HG03097 (cell line): ENCODE measurements at regions not wholly inside any gene's neighbourhood (a gene's known extent, or its start where the extent isn't known, plus 50 kb on each side); places are given as distances from the start of the nearest gene placed in this dataset.

Source experiments
- ATAC-seq: cut with Tn5 transposase; IDR thresholded peaks from one replicate; pipeline ENCODE4 v1.9.1; 2021; ENCODE audit not compliant: unreplicated experiment, low FRiP score

DNA sequence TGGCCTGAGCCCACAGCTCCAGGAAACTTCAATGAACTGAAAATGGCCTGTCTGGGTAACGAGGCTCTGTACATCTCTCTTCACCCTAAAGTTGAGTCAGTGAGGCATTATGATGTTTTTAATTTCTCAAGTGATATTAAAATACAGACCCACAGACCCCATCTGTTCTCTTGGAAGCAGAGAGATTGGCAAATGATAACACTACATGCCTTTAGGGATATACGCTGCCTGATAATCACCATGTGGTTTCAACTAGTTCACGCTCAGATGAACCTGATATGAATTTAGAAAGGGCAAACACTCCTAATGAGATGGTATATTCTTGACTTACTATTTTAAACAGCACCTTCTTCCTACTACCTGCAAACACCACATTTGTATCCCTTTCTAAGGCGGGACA lies 127.5 kb downstream of the RFC3 start:
- ATAC-seq = no peak

- no peak for ATAC-seq
Measured at GRCh38 chr13:33953203-33953602, 135.3 kb downstream of the RFC3 start.

GRCh38 chr13:33953781-33954180 lies 135.8 kb downstream of the RFC3 start:
- no peak for ATAC-seq

DNA sequence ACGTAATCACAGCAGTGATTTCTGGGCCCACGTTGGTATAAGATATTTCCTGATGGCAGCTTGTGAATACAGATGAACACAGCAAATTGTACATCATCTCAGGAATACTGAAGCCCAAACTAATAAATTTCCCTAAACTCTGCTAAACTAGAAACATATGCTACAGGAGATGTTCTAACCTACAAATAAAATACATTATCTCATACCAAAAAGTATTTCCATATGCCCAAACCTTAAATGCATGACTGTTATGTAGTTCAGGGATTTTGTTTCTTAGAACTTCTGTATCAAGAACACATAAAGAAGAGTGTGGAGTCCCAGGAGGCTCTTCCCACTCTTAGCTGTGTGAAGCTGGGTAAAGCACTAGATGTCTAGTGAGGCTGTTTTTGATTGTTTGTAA lies 138.4 kb downstream of the RFC3 start:
- ATAC-seq = no peak

DNA sequence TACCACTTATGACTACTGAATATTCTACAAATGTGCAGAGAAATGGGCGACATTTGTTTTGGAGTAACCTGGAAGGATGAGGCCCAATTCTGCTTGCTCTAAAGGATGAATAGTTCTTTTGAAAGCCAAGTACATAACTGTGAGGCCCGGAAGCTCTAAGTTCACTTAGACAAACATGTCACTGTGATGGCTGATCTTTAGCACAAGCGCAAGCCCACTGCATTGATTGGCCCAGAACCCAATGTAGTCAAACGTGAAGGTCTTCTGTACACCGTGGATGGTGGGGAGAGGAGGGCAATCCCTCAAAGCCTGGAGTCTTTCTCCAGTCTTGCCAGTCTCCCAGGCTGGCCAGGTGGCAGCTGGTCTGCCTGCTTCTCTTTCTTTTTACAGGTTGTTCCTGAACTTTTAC lies 139.6 kb downstream of the RFC3 start:
- no peak for ATAC-seq

GRCh38 chr13:33958964-33959363 lies 141.0 kb downstream of the RFC3 start:
- ATAC-seq = no peak

DNA sequence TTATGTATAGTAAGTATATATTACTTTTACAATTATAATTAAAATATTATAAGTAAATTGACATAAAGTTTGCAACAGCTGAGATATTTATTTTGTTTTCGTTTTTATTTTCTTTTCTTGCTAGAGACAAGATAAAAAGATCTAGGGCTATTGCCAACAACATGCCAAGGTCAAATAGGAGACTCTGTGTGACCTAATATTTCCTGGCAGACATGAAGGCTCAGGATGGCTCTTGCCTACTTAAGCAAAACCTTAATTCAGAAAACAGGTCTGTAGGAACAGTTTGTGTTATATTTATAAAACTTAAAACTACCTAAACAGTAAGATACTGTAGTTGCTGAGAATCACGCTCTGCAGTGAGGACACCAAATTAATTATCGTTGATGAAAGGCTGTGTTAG lies 145.2 kb downstream of the RFC3 start:
- ATAC-seq = no peak

DNA sequence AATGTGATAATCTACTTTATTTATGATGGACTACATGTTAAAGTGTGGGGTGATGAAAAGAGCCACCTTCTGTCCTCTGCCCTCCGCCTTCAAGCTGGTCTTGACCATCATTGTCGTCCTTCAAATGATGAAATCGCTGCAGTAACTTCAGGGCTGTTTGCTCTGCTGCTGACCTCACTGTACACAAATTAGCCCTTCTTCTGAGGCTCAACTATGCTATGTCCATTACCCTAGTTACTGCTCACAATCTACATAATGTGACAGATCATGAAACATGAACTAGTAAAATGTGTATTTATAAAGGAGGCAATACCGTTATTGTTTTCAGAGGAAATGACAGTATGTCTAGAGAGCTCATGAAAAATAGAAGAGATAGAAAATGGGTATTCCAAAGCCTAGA lies 145.9 kb downstream of the RFC3 start:
- no peak for ATAC-seq

DNA sequence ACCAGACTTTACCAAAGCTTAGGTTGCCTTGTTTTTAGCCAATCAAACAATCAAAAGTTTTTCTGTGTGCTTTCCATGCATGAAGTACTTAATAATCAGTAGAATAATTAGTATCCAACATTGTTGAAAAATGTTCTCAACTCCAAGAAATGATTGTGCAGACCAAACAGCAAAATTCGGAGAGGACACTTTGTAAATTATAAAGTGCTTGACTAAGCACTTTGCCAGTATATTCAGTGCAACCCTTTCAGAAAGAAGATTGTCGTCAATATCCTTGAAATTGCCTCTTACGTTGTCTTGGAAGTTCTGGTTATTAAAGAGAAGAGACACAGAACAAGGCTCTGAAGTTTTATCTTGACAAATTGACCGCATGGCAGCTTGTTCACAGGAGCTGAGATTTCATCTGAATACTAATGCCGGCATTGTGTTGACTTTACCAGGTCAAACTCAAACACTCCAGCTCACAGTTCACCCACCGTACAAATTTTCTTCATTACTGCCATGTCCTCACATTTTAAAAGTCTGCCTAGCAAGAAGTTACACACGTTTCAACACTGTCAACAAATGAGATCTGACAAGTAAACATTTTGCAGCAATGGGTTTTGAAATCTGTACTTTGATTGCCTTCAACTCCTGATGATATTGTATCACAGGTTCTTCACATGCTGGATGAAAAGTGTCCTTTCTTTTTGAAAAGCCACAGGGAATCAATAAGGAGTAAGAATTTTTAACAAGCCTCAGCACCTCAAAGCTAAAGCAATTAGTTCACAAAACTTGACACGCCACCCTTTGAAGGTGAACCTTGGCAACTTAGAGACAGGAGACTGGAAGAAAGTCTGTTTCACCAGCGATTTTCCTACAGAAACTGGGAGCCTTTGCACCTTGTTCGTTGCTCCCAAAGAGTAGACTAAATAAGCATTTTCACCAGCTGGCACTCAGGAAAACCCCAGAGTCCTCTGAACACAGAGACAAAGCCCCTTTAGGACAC lies 150.9 kb downstream of the RFC3 start:
- ATAC-seq = no peak

DNA sequence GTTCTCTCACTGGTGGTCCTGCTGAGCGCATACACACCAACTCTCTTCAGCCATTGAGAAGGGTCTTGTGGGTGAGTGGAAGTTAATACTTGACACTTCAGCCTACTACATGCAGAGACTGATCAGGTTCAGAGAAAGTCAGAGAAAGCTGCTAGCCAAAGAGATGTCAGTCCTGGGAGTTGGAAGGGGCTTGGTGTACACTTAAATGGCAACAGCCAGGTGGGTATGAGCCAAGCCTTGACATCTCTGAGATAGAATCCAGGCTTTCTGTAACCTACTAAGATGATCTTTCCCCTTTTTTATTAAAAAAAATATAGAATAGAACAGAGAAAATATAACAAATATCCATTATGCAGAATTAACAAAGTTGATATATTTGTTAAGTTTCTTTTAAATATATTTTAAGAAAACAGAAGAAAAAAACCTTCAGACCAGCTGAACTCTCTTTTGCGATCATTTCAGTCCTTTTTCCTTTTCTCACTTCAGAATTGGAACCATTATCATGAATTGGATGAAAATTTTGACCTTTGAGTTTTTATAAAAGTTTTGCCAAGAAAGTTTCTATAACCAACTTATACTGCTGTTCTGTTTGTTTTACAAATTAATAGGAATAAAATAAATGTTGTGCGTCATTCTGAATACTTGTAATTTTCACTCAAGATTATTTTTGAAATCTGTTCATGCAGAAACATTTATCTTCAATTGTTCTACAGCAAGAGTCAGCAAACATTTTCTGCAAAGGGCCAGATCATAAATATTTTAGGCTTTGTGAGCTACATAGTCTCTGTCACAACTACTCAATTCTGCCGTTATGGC lies 153.0 kb downstream of the RFC3 start:
- no peak for ATAC-seq

DNA sequence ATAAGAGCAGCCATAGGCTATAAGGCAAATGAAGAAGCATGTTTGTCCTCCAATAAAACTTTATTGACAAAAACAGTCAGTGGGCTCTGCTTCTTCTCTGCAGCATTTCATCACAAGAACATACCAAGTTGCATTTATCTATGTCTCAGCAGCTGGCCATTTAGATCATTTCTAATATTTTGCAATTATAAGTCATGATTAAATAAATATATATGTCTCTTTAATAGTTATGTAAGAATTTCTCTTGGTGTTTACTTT lies 153.5 kb downstream of the RFC3 start:
- no peak for ATAC-seq

DNA sequence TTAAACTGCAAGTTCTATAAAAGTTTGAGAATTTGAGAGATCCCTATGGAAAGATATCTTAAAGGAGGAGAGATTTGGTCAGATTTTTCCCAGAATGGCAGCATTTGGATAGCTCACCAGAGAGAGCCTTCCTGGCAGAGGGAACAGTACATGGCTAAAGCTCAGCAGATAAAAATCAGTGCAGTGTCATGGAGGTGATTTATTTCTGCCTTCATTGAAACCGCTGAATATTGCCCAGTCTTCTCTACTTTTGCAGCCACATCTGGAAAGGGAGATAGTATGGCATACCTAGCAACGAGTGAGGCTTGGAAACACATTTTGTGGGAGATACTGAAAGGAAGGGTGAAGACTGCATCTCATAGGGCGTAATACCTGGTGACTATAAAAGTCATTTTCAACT lies 155.2 kb downstream of the RFC3 start:
- no peak for ATAC-seq

DNA sequence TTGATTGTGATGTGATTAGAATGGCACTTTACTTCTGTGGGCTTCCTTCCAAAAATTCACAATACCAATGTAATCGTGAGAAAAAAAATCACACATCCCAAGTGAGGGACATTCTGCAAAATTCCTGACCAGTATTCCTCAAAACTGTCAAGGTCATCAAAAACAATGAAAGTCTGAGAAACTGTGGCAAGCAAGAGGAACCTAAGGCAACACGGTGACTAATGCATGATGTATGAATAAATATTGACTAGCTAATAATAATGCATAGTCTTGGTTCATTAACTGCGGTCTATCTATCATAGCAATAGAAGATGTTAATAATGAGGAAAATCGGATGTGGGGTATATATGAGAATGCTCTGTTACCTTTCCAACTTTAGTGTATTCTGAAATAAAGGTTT lies 159.0 kb downstream of the RFC3 start:
- ATAC-seq = no peak

GRCh38 chr13:33978653-33979052 lies 160.7 kb downstream of the RFC3 start:
- no peak for ATAC-seq

DNA sequence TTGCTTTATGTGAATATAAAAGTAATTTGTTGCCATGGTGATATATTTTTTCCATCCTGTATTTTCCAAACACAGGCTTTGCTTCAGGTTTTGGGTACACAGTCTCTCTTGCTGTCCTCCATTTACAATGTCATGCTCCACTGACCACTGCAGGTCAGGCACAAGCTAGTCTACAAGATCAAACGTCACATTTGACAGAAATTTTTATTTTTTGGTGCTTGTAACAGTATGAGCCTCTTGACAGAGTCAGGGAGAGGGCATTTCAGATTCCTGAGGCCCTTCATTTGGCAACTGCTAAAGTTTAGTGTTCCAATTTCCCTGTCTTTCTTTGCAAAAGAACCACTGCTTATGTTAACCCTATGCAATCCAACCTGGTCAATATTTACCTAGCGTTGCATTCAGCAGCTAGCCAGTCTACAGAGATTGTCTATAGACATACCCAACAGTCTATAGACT lies 175.0 kb downstream of the RFC3 start:
- ATAC-seq = no peak

- peak; percentile 48 for ATAC-seq
Measured at GRCh38 chr13:33994198-33994597, 176.2 kb downstream of the RFC3 start.

DNA sequence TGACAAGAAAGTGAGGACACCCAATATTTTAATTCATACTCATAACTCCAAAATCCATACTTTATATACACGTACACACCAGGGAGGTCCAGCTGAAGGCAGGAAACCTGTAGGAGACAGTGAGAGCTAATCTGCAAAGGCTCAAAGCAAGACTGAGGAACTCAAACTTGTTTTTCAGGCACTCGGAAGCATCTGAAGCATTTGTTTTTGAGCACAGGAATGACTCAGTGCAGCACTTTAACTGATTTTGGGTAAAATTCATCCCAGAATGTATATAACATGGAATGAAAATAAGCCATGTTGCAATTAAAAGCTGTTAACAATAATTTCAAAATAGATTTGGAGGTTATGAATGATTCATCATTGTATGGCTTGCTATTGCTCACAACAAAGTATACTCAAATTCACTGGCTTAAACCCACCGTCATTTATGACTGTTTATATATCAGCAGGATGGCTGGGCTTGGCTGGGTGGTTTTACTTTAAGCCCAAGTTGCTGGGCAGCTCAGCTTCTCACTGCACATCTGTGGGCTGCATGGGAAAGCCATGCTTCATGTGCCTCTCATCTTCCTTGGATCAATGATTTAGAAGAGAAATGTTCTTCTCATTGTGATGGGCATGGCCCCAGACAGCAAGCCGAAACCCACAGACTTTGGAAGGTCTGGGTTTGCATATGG lies 177.0 kb downstream of the RFC3 start:
- ATAC-seq = no peak

- no peak for ATAC-seq
Measured at GRCh38 chr13:33996636-33997035, 178.7 kb downstream of the RFC3 start.

DNA sequence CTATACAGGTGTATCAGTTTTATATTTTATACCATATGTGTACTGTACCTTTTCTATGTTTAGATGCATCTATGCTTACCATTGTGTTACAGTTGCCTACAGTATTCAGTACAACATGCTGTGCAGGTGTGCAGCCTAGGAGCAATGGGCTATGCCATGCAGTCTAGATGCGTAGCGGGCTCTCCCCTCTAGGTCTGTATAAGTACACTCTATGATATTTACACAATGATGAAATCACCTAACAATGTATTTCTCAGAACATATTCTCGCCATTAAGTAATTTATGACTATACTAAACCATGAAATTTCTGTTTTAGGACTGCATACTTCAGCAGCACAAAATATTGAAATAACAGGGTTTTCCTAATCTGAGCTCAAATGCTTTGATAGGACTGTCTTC lies 179.6 kb downstream of the RFC3 start:
- ATAC-seq = no peak

- ATAC-seq = no peak
Measured at GRCh38 chr13:33999811-34000605, 182.1 kb downstream of the RFC3 start.
